ENCODE measurements at regions not wholly inside any gene's neighbourhood (a gene's known extent, or its start where the extent isn't known, plus 50 kb on each side); places are given as distances from the start of the nearest gene placed in this dataset.

DNA sequence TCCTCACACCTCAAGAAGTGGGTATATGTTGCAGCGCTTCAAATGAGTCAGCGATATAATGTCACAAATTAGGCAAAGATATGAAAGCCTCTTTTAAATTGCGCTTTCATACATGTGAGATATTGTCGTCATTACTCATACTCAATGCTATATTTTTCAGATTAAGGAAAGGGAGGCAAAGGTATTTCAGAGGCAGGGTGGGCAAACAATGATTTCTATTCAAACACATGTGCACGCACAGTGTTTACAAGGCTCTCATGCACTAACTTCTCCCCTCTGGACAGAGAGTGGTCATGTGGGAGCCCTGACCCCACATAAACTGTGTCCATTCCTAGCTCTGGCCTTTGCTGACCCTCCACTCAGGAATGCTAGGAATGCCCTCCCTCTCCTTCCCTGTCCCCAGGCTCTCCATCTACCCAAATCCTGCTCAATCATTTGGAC lies 112.1 kb upstream of the TMEM170B start (continued):
- TF ChIP-seq, protein P1, sequence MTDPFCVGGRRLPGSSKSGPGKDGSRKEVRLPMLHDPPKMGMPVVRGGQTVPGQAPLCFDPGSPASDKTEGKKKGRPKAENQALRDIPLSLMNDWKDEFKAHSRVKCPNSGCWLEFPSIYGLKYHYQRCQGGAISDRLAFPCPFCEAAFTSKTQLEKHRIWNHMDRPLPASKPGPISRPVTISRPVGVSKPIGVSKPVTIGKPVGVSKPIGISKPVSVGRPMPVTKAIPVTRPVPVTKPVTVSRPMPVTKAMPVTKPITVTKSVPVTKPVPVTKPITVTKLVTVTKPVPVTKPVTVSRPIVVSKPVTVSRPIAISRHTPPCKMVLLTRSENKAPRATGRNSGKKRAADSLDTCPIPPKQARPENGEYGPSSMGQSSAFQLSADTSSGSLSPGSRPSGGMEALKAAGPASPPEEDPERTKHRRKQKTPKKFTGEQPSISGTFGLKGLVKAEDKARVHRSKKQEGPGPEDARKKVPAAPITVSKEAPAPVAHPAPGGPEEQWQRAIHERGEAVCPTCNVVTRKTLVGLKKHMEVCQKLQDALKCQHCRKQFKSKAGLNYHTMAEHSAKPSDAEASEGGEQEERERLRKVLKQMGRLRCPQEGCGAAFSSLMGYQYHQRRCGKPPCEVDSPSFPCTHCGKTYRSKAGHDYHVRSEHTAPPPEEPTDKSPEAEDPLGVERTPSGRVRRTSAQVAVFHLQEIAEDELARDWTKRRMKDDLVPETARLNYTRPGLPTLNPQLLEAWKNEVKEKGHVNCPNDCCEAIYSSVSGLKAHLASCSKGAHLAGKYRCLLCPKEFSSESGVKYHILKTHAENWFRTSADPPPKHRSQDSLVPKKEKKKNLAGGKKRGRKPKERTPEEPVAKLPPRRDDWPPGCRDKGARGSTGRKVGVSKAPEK (CRISPR knock-in tag; IDR thresholded peaks at IDR 0.05; ENCODE audit: borderline replicate concordance) = peak; percentile 64; the same call in 1 of the 2 replicates
- TF ChIP-seq ZNF747 (CRISPR knock-in tag; IDR thresholded peaks at IDR 0.05; ENCODE audit: borderline replicate concordance) = peak; percentile 61; the same call in 1 of the 2 replicates
- TF ChIP-seq TEAD3 (CRISPR knock-in tag; optimal IDR thresholded peaks at IDR 0.05; ENCODE audit: borderline replicate concordance) = peak; percentile 100
- peak; percentile 53; the same call in 1 of the 2 replicates for TF ChIP-seq GLI4 (CRISPR knock-in tag; IDR thresholded peaks at IDR 0.05; ENCODE audit: borderline replicate concordance)
- TF ChIP-seq, protein P2, sequence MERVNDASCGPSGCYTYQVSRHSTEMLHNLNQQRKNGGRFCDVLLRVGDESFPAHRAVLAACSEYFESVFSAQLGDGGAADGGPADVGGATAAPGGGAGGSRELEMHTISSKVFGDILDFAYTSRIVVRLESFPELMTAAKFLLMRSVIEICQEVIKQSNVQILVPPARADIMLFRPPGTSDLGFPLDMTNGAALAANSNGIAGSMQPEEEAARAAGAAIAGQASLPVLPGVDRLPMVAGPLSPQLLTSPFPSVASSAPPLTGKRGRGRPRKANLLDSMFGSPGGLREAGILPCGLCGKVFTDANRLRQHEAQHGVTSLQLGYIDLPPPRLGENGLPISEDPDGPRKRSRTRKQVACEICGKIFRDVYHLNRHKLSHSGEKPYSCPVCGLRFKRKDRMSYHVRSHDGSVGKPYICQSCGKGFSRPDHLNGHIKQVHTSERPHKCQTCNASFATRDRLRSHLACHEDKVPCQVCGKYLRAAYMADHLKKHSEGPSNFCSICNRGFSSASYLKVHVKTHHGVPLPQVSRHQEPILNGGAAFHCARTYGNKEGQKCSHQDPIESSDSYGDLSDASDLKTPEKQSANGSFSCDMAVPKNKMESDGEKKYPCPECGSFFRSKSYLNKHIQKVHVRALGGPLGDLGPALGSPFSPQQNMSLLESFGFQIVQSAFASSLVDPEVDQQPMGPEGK (CRISPR knock-in tag; IDR thresholded peaks at IDR 0.05) = peak; percentile 73
- TF ChIP-seq ZNF230 (CRISPR knock-in tag; IDR thresholded peaks at IDR 0.05) = no peak
- TF ChIP-seq ZNF292 (CRISPR knock-in tag; IDR thresholded peaks at IDR 0.05; ENCODE audit: borderline replicate concordance, low read depth) = peak; percentile 70; the same call in 1 of the 2 replicates
- peak; percentile 26; the same call in 1 of the 2 replicates for TF ChIP-seq RAD21 (CRISPR knock-in tag; IDR thresholded peaks at IDR 0.05)
- peak; percentile 83; the same call in 1 of the 2 replicates for TF ChIP-seq ZNF337 (CRISPR knock-in tag; IDR thresholded peaks at IDR 0.05; ENCODE audit: borderline replicate concordance, low read depth)
- no peak for TF ChIP-seq SOX6 (IDR thresholded peaks at IDR 0.05)
- peak; percentile 92 for TF ChIP-seq SOX6 (CRISPR knock-in tag; IDR thresholded peaks at IDR 0.05)
- TF ChIP-seq, protein P3, sequence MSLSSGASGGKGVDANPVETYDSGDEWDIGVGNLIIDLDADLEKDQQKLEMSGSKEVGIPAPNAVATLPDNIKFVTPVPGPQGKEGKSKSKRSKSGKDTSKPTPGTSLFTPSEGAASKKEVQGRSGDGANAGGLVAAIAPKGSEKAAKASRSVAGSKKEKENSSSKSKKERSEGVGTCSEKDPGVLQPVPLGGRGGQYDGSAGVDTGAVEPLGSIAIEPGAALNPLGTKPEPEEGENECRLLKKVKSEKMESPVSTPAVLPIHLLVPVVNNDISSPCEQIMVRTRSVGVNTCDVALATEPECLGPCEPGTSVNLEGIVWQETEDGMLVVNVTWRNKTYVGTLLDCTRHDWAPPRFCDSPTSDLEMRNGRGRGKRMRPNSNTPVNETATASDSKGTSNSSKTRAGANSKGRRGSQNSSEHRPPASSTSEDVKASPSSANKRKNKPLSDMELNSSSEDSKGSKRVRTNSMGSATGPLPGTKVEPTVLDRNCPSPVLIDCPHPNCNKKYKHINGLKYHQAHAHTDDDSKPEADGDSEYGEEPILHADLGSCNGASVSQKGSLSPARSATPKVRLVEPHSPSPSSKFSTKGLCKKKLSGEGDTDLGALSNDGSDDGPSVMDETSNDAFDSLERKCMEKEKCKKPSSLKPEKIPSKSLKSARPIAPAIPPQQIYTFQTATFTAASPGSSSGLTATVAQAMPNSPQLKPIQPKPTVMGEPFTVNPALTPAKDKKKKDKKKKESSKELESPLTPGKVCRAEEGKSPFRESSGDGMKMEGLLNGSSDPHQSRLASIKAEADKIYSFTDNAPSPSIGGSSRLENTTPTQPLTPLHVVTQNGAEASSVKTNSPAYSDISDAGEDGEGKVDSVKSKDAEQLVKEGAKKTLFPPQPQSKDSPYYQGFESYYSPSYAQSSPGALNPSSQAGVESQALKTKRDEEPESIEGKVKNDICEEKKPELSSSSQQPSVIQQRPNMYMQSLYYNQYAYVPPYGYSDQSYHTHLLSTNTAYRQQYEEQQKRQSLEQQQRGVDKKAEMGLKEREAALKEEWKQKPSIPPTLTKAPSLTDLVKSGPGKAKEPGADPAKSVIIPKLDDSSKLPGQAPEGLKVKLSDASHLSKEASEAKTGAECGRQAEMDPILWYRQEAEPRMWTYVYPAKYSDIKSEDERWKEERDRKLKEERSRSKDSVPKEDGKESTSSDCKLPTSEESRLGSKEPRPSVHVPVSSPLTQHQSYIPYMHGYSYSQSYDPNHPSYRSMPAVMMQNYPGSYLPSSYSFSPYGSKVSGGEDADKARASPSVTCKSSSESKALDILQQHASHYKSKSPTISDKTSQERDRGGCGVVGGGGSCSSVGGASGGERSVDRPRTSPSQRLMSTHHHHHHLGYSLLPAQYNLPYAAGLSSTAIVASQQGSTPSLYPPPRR (CRISPR knock-in tag; IDR thresholded peaks at IDR 0.05; ENCODE audit: borderline replicate concordance) = peak; percentile 75
- TF ChIP-seq, protein P4, sequence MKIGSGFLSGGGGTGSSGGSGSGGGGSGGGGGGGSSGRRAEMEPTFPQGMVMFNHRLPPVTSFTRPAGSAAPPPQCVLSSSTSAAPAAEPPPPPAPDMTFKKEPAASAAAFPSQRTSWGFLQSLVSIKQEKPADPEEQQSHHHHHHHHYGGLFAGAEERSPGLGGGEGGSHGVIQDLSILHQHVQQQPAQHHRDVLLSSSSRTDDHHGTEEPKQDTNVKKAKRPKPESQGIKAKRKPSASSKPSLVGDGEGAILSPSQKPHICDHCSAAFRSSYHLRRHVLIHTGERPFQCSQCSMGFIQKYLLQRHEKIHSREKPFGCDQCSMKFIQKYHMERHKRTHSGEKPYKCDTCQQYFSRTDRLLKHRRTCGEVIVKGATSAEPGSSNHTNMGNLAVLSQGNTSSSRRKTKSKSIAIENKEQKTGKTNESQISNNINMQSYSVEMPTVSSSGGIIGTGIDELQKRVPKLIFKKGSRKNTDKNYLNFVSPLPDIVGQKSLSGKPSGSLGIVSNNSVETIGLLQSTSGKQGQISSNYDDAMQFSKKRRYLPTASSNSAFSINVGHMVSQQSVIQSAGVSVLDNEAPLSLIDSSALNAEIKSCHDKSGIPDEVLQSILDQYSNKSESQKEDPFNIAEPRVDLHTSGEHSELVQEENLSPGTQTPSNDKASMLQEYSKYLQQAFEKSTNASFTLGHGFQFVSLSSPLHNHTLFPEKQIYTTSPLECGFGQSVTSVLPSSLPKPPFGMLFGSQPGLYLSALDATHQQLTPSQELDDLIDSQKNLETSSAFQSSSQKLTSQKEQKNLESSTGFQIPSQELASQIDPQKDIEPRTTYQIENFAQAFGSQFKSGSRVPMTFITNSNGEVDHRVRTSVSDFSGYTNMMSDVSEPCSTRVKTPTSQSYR (CRISPR knock-in tag; IDR thresholded peaks at IDR 0.05; ENCODE audit: borderline replicate concordance) = peak; percentile 58; the same call in 1 of the 2 replicates
- TF ChIP-seq GZF1 (CRISPR knock-in tag; IDR thresholded peaks at IDR 0.05) = 0 out of 2 replicates have a peak, but pooled peaks have one; percentile 41
- TF ChIP-seq, protein P5, sequence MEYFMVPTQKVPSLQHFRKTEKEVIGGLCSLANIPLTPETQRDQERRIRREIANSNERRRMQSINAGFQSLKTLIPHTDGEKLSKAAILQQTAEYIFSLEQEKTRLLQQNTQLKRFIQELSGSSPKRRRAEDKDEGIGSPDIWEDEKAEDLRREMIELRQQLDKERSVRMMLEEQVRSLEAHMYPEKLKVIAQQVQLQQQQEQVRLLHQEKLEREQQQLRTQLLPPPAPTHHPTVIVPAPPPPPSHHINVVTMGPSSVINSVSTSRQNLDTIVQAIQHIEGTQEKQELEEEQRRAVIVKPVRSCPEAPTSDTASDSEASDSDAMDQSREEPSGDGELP (IDR thresholded peaks at IDR 0.05; ENCODE audit: borderline replicate concordance, low read depth) = peak; percentile 77

Measured in HepG2 (cell line).